Nephron (organoid): ENCODE measurements at regions not wholly inside any gene's neighbourhood (a gene's known extent, or its start where the extent isn't known, plus 50 kb on each side); places are given as distances from the start of the nearest gene placed in this dataset.

Source experiments
- H3K27ac Mint-ChIP-seq, 3 experiments: 2 replicates each; pipeline ENCODE4 v1.8.0; 2020; ENCODE audit warnings: mixed read lengths in 3 of 3, mild to moderate bottlenecking in 2 of 3, moderate library complexity in 1 of 3
- H3K27me3 Mint-ChIP-seq: 2 replicates; pipeline ENCODE4 v1.8.0; 2021; ENCODE audit warnings: low read depth, mild to moderate bottlenecking, moderate library complexity, mixed read lengths
- H3K36me3 Mint-ChIP-seq: 2 replicates; pipeline ENCODE4 v1.8.0; 2020; ENCODE audit warnings: low read depth, mixed read lengths
- H3K4me1 Mint-ChIP-seq: 2 replicates; pipeline ENCODE4 v1.8.0; 2020; ENCODE audit warnings: mixed read lengths
- H3K4me3 Mint-ChIP-seq, 3 experiments: 2 replicates each; pipeline ENCODE4 v1.8.0; 2020; ENCODE audit warnings: mild to moderate bottlenecking in 3 of 3, mixed read lengths in 3 of 3, moderate library complexity in 2 of 3
- H3K9me3 Mint-ChIP-seq: 2 replicates; pipeline ENCODE4 v1.8.0; 2020; ENCODE audit warnings: mixed read lengths
- TF ChIP-seq, protein P1 (sequence below), 3 experiments: fragments of 200-600 bp; sonication (generic); IDR thresholded peaks; one replicate each; pipeline ENCODE4 v1.5.0; 2021; ENCODE audit warnings: antibody characterized with exemption in 3 of 3; ENCODE audit not compliant: unreplicated experiment in 3 of 3

DNA sequence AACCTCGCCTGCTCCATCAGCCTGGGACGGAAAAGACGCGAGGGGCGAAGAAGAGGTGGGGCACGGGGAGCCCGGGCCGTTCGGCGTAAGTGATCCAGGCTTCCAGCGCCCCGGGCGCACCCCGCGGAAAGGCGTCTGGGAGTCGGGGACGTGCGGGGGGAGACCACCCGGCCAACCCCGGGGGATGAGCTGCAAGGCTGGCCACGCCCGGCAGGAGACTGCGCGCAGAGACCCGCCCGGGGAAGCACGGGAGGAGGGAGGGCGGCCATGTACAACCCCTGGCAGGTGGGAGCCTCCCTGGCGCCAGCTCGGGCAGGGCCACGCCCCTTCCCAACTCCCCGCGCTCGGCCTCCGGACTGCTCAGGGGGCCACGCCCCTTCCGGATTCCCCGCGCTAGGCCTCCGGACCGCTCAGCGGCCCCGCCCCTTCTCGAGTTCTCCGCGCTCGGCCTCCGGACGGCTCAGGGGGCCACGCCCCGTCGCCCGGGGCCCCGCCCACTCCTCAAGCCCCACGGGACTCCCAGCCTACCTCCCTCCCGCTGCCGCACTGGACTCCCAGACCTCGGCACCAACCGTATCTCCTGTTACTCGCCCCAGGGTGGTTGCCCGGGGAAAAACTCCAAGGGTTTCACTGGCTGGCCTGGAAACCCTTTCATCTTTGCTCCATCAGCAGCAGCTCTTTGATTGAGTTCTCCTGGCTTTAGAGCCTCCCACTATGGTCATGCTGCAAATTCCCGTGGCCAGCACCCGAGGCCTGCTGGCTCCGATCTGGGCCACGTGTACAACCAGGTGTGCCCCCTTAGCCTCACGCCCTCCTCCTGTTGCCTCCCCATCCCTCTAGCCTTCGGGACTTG, 284.4 kb downstream of the ZEB1 start:
- H3K36me3 Mint-ChIP-seq, result no peaks in the 10 kb centered on the region
- H3K4me3 Mint-ChIP-seq, result peak overlapping the region; percentile 87 to 94 (median 89)
- no peaks in the 10 kb centered on the region for H3K9me3 Mint-ChIP-seq
- peak overlapping the region; percentile 93 to 99 (median 98) for H3K27ac Mint-ChIP-seq
- H3K4me1 Mint-ChIP-seq, result peaks cover 11% of the 10 kb centered on the region
- H3K27me3 Mint-ChIP-seq, result peaks cover 6% of the 10 kb centered on the region
- TF ChIP-seq, protein P1, sequence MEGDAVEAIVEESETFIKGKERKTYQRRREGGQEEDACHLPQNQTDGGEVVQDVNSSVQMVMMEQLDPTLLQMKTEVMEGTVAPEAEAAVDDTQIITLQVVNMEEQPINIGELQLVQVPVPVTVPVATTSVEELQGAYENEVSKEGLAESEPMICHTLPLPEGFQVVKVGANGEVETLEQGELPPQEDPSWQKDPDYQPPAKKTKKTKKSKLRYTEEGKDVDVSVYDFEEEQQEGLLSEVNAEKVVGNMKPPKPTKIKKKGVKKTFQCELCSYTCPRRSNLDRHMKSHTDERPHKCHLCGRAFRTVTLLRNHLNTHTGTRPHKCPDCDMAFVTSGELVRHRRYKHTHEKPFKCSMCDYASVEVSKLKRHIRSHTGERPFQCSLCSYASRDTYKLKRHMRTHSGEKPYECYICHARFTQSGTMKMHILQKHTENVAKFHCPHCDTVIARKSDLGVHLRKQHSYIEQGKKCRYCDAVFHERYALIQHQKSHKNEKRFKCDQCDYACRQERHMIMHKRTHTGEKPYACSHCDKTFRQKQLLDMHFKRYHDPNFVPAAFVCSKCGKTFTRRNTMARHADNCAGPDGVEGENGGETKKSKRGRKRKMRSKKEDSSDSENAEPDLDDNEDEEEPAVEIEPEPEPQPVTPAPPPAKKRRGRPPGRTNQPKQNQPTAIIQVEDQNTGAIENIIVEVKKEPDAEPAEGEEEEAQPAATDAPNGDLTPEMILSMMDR (IDR thresholded peaks at IDR 0.05; ENCODE audit: unreplicated experiment in 3 of 3), result no peak

DNA sequence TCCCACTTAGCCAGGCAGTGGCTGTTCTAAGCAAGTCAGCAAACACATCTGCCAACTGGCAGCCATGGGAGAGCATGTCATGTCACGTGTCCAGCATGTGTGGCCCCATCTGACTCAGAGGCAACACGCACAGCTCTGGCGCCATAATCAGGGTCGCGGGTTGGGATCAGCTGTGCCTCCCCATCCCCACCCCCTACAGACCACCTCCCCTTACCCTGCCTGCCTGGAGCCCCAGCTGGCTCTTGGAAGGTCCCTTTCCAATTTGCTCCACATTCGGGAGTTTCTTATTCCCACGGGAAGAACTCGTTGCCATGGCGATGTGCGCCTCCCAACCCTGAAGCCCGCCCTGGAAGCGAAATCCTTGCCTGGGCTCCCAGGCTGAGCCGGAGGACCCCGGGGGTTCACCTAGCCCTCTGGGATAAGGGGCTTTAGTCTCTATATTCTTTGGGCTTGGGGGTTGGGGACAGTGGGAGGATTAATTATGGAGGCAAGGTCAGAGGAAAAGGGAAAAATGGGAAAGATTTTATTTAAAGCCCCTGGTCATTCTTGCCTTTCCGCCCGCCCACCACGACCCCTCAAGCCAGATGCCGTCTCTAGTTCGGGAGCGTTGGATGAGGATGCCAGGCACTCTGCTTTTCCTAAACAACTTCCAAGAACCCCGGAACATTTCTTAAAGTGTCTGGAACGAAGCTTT, 283.7 kb downstream of the ZEB1 start:
- H3K9me3 Mint-ChIP-seq, result no peaks in the 10 kb centered on the region

DNA sequence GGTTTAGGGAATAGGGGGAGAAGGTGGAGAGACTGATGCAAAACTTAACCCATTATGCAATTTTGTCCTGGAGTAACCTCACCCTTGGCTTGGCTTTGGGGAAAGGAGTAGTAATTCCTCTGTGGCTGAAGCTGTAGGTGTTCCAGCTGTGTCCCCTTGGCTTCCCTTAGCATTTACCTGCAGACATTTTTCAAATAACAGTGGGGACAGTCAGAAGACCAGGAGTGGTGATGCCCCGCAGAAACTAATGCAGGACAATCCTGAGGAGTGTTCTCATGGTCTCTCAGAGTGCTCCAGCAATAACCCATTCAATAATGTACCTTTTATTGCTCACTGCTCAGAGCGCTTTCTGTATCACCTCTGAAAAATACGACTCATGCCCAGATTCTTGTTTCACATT, 282.1 kb downstream of the ZEB1 start:
- TF ChIP-seq, protein P1 (IDR thresholded peaks at IDR 0.05; ENCODE audit: unreplicated experiment in 3 of 3), result no peak
- Mint-ChIP-seq H3K36me3 (no peaks in the 10 kb centered on the region), H3K9me3 (no peaks in the 10 kb centered on the region), H3K27ac (peak overlapping the region; percentile 6 to 23 (median 20)), H3K4me3 (peak overlapping the region; percentile 20 to 85 (median 28)), H3K4me1 (peaks cover 11% of the 10 kb centered on the region), H3K27me3 (peaks cover 6% of the 10 kb centered on the region)

More for the DNA sequence above, 283.7 kb downstream of the ZEB1 start:
- TF ChIP-seq, protein P1 (IDR thresholded peaks at IDR 0.05; ENCODE audit: unreplicated experiment in 3 of 3), result no peak
- Mint-ChIP-seq H3K4me1 (peaks cover 11% of the 10 kb centered on the region), H3K4me3 (peak overlapping the region; percentile 85 to 87 (median 86)), H3K27me3 (peaks cover 6% of the 10 kb centered on the region), H3K36me3 (no peaks in the 10 kb centered on the region), H3K27ac (peak overlapping the region; percentile 89 to 94 (median 93))

DNA sequence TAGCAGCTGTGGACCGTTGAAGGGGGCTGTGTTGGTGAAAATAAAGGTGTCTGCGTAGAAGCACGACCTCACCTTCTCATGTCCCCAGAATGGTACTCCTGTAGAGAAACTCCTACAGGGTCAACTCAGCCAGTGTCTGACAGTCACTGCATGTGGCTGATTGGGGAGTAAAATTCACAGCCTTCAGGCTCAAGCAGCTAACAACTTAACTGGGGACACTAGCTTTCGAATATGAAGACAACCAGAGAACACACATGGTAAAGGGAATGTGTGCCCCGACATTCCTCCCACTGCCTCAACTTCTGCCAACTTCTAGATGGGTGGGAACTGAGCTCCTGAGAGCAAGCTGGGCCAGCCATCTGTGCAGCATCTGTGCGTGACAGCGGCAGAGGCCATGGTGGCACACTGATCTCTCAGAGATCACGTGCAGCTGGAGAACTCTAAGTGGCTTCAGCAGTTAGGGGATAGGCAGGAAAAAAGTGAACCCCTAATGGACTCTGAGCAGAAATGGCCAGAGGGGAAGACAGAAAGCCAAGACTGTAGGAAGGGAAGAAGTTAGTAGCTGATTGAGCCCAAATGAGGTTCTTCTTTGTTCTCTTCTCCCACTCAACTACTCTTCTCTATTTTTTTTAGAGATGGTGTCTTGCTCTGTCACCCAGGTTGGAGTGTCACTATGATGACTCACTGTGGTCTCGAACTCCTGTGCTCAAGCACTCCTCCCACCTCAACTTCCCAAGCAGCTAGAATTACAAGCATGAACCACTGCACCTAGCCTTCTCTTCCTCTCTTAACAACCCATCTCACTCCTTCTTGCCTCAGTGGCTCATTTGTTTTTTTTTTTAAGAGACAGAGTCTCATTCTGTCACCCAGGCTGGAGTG, 280.8 kb downstream of the ZEB1 start:
- peaks cover 6% of the 10 kb centered on the region for H3K27me3 Mint-ChIP-seq
- TF ChIP-seq, protein P1 (IDR thresholded peaks at IDR 0.05; ENCODE audit: unreplicated experiment in 3 of 3), result no peak
- no peak overlapping the region for H3K4me3 Mint-ChIP-seq
- no peaks in the 10 kb centered on the region for H3K36me3 Mint-ChIP-seq
- H3K9me3 Mint-ChIP-seq, result peaks cover 3% of the 10 kb centered on the region
- no peak overlapping the region for H3K27ac Mint-ChIP-seq
- peaks cover 11% of the 10 kb centered on the region for H3K4me1 Mint-ChIP-seq

DNA sequence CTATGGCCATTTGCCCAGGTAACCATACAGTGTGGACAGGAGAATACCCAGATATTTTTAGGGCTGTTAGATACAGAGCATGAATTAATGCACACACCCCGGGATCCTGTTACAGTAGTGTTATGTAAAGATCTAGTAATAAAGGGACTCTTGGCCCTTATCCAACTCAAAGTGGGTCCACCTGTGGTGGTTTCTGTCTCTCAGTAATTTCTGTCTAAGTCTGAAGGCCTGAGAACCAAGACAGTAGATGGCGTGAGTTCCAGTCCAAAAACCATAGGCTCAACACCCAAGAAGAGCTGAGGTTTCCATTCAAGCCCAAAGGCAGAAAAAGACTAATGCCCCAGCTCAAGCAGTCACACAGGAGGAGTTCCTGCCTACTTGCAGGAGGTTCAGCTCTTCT, 277.7 kb downstream of the ZEB1 start:
- no peak overlapping the region for H3K27ac Mint-ChIP-seq
- H3K4me3 Mint-ChIP-seq, result no peak overlapping the region
- H3K4me1 Mint-ChIP-seq, result no peaks in the 10 kb centered on the region
- H3K9me3 Mint-ChIP-seq, result peaks cover 18% of the 10 kb centered on the region
- TF ChIP-seq, protein P1 (IDR thresholded peaks at IDR 0.05; ENCODE audit: unreplicated experiment in 3 of 3), result no peak
- H3K27me3 Mint-ChIP-seq, result peaks cover 6% of the 10 kb centered on the region
- H3K36me3 Mint-ChIP-seq, result peaks cover 6% of the 10 kb centered on the region
